AG04449 (cell line): ENCODE measurements at regions not wholly inside any gene's neighbourhood (a gene's known extent, or its start where the extent isn't known, plus 50 kb on each side); places are given as distances from the start of the nearest gene placed in this dataset.

Experiments
- CTCF ChIA-PET: fragments of 350-600 bp; formaldehyde crosslinking; extraction: SDS; loops from one replicate; lab custom pipeline; 2021; ENCODE audit warnings: antibody characterized with exemption; lab: Yijun Ruan, JAX
- POLR2A ChIA-PET: fragments of 400-600, 350-600 bp; formaldehyde crosslinking; extraction: SDS; loops from one replicate; lab custom pipeline; 2020; ENCODE audit warnings: antibody characterized with exemption, inconsistent platforms; lab: Yijun Ruan, JAX
- DNase-seq: peaks from one replicate; pipeline ENCODE4 v3.0.0-alpha.2; 2010; ENCODE audit warnings: low read depth, low spot score
- H3K4me3 ChIP-seq: 2 replicates; pipeline ENCODE4 v1.5.1; 2011; ENCODE audit warnings: low read depth, mild to moderate bottlenecking, control low read depth, low read length
- CTCF ChIP-seq: IDR thresholded peaks from one replicate; pipeline ENCODE4 v1.5.1; 2011; ENCODE audit warnings: mild to moderate bottlenecking, moderate library complexity, low read length, control low read depth, inconsistent platforms; ENCODE audit not compliant: insufficient read depth; ENCODE audit errors: missing control alignments

- ChIA-PET POLR2A (no interaction called here), CTCF (no interaction called here)
- DNase-seq, result no peak
- no peak overlapping the region for H3K4me3 ChIP-seq
- no peak for TF ChIP-seq CTCF
Observed at GRCh38 chr4:79048878-79049277, 109.6 kb upstream of the PAQR3 start.

GRCh38 chr4:79047316-79047715 is 108.1 kb upstream of the PAQR3 start:
- CTCF ChIA-PET, result interaction anchor here (1.1 kb wide), 1 partner anchor 95 kb away, joined by 3 read pairs; no protein-coding TSS in a partner anchor
- POLR2A ChIA-PET, result no interaction called here
- H3K4me3 ChIP-seq, result no peak overlapping the region
- DNase-seq, result no peak
- TF ChIP-seq CTCF, result no peak

DNA sequence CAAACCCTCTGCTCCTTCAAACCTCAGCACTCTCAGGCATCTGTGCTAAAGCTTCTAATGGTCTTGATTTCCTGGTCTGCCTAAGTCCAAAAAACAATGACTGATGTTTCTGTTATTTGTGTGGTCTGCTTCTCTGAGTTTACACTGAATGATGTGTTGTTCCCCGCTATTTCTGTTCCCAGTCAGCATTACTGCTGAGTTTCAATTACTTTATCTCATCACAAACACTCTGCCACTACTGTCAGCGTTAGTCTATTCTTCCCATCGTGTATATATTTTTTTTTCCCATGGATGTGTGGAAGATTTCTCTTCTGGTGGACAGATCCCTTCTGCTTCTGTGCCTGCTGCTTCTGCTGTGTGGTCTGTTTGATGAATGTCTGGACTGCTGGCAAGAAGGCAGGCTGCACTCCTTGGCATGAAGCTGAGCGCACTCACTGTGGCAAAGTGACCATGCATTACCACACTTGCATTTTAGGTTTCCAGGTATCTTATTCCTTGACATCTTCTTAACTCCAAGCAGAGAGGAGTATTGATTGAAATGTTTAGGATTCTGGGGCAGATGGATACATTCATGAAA is 106.9 kb upstream of the PAQR3 start:
- ChIA-PET CTCF (no interaction called here), POLR2A (no interaction called here)
- no peak for DNase-seq
- no peak overlapping the region for H3K4me3 ChIP-seq
- no peak for TF ChIP-seq CTCF

GRCh38 chr4:79044141-79044659 is 105.0 kb upstream of the PAQR3 start:
- ChIA-PET CTCF (no interaction called here), POLR2A (no interaction called here)
- no peak overlapping the region for H3K4me3 ChIP-seq
- no peak for TF ChIP-seq CTCF
- no peak for DNase-seq

DNA sequence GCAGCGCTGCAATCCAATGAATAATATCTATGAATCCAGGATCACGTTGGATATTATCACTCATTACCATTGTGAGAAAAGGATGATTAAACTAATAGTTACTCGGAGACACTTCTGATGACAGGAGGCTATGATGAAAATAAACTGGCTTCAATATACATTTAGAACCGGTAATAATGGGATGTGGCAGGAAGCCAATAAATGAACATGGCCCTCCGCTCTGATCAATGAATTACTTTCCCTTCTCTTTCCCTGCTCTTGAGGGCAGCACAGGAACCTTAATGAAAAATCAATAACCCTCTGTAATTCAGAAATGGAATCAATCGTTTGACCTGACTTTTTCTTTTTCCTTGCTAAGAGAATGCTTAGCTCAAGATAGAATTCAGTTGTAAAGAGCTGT is 103.9 kb upstream of the PAQR3 start:
- no peak for DNase-seq
- ChIA-PET POLR2A (no interaction called here), CTCF (interaction anchor here (0.9 to 1.9 kb wide), 3 partner anchors 8 to 1173 kb away, joined by 3 to 8 read pairs (median 3); no protein-coding TSS in a partner anchor)
- TF ChIP-seq CTCF, result no peak
- H3K4me3 ChIP-seq, result no peak overlapping the region

DNA sequence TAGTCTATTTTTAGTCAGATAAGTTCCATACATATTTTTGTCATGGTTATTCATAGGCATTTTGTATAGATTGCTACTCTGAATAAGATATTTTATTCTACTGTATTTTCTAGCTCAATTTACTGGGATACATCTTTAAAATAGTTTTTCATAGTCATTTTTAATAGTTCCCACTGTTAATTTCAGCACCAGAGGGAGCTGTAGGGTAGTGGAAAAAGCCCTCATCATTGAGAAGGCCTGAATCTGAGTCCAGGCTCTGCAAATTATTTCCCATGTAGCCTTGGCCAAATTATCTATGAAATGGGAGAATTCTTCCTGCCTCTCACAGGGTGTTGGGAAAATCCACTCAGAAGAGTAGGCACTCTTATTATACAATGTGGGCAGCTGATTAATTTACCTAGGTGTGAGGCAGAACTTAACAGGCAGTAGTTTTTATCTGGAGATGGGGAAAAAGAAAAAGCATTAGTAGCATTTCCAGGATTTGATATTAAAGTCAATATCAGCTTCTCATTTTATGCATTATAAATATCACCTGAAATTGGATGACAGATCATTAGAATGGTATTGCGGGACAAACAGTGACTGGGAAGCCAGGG is 102.9 kb upstream of the PAQR3 start:
- no peak overlapping the region for H3K4me3 ChIP-seq
- DNase-seq, result no peak
- TF ChIP-seq CTCF, result peak; percentile 20
- CTCF ChIA-PET, result interaction anchor here (0.6 to 1.9 kb wide), 11 partner anchors 8 to 1321 kb away, joined by 3 to 8 read pairs (median 3); no protein-coding TSS in a partner anchor
- POLR2A ChIA-PET, result no interaction called here
